NB4 (cell line): ENCODE measurements at regions not wholly inside any gene's neighbourhood (a gene's known extent, or its start where the extent isn't known, plus 50 kb on each side); places are given as distances from the start of the nearest gene placed in this dataset.
"Not testable (repeated sequence)": the region's sequence is repeated elsewhere in the genome, so short reads cannot be mapped to it uniquely, and the experiment has no call there.

ENCODE experiments used
- TF ChIP-seq, protein P1 (sequence below): IDR thresholded peaks from one replicate; pipeline ENCODE4 v1.5.1; 2012; ENCODE audit warnings: low read depth, low read length
- TF ChIP-seq, protein P2 (sequence below): IDR thresholded peaks from 2 replicates; pipeline ENCODE4 v1.6.1; 2011; ENCODE audit warnings: low read depth, low read length

DNA sequence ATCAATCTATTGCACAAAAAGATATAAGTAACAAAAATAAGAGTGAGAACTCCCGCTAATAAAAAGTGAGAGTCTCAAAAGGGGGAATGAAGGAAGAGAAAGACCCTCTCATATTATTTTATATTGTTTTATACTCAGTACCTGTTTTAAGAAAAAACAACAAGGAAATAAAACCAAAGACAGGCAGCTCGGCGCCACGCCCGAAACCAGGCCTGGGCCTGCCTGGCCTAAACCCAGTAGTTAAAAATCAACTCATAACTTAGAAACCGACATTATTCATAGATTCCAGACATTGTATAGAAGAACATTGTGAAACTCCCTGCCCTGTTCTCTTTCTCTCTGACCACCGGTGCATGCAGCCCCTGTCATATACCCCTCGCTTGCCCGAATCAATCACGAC is 731.8 kb downstream of the COL12A1 start:
- TF ChIP-seq, protein P1, sequence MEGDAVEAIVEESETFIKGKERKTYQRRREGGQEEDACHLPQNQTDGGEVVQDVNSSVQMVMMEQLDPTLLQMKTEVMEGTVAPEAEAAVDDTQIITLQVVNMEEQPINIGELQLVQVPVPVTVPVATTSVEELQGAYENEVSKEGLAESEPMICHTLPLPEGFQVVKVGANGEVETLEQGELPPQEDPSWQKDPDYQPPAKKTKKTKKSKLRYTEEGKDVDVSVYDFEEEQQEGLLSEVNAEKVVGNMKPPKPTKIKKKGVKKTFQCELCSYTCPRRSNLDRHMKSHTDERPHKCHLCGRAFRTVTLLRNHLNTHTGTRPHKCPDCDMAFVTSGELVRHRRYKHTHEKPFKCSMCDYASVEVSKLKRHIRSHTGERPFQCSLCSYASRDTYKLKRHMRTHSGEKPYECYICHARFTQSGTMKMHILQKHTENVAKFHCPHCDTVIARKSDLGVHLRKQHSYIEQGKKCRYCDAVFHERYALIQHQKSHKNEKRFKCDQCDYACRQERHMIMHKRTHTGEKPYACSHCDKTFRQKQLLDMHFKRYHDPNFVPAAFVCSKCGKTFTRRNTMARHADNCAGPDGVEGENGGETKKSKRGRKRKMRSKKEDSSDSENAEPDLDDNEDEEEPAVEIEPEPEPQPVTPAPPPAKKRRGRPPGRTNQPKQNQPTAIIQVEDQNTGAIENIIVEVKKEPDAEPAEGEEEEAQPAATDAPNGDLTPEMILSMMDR, result not testable (repeated sequence)
- TF ChIP-seq, protein P2, sequence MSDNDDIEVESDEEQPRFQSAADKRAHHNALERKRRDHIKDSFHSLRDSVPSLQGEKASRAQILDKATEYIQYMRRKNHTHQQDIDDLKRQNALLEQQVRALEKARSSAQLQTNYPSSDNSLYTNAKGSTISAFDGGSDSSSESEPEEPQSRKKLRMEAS, result not testable (repeated sequence)
